Adrenal gland (tissue), 9 donors: ENCODE measurements at regions not wholly inside any gene's neighbourhood (a gene's known extent, or its start where the extent isn't known, plus 50 kb on each side); places are given as distances from the start of the nearest gene placed in this dataset.

Experiments
- DNase-seq, 7 donors: peaks; one replicate each; pipeline ENCODE4 v3.0.0-alpha.2; 2019 to 2020
- H3K27ac ChIP-seq, 5 donors: fragments of 200-600 bp; sonication (generic) in 4 of 5; 1 replicate in 3 of 5; 2 replicates in 2 of 5; pipeline versions ENCODE4 v1.5.1 to v1.8.0; 2016 to 2020; ENCODE audit warnings: mild to moderate bottlenecking in 1 of 5
- H3K27me3 ChIP-seq: fragments of 200-600 bp; 2 replicates; pipeline ENCODE4 v1.8.0; 2021
- H3K36me3 ChIP-seq, 2 donors: fragments of 200-600 bp; replicated peaks in 1 of 2; 1 replicate in 1 of 2; 2 replicates in 1 of 2; pipeline versions ENCODE4 v1.5.1 to v1.8.0; 2018 to 2022
- H3K4me1 ChIP-seq, 2 donors: fragments of 200-600 bp; replicated peaks in 1 of 2; 1 replicate in 1 of 2; 2 replicates in 1 of 2; pipeline versions ENCODE4 v1.5.1 to v1.8.0; 2018 to 2021
- H3K4me3 ChIP-seq, 4 donors: fragments of 200-600 bp; sonication (generic) in 3 of 4; one replicate each; pipeline ENCODE4 v1.5.1; 2016 to 2018
- H3K9me3 ChIP-seq, 3 donors: fragments of 200-600 bp; sonication (generic) in 1 of 3; replicated peaks in 1 of 3; 1 replicate in 2 of 3; 2 replicates in 1 of 3; pipeline versions ENCODE4 v1.5.1 to v1.8.0; 2016 to 2021
- CTCF ChIP-seq, 6 experiments: fragments of 450-650 bp in 4 of 6; fragments of 200-600 bp in 2 of 6; sonication (generic) in 1 of 6; IDR thresholded peaks; 1 replicate in 5 of 6; 2 replicates in 1 of 6; pipeline versions ENCODE4 v1.5.1 to v1.8.0; 2016 to 2021; ENCODE audit warnings: antibody characterized with exemption in 6 of 6, mild to moderate bottlenecking in 2 of 6, moderate library complexity in 1 of 6
- POLR2A ChIP-seq, 2 donors: fragments of 450-650 bp; IDR thresholded peaks; one replicate each; pipeline ENCODE4 v1.6.1; 2017; ENCODE audit warnings: antibody characterized with exemption in 2 of 2, mild to moderate bottlenecking in 2 of 2, moderate library complexity in 1 of 2
- WGBS, 4 donors: extraction: QIAGEN DNeasy Blood & Tissue Kit in 2 of 4; methylation state at CpG; one replicate each; pipeline versions ENCODE4 v1.1.5 to v1.1.7; 2013 to 2017; 5-methylcytosine and 5-hydroxymethylcytosine counted together
- intact Hi-C, 2 donors: fragments of 100-400 bp; cut with DNase I; formaldehyde crosslinking; loops; one replicate each; pipeline versions ENCODE4 v1.14.1 to v1.15.0; 2022 to 2023
- donor health status: healthy with polysubstance abuse.
- donor health status: Bipolar disorder and iron deficiency.
- donor health status: DM: yes; HTN: yes; CAD: no.
- donor health status: DM: no; HTN: no; CAD: no.
- donor health status: DM: no; HTN: no; CAD: no.

DNA sequence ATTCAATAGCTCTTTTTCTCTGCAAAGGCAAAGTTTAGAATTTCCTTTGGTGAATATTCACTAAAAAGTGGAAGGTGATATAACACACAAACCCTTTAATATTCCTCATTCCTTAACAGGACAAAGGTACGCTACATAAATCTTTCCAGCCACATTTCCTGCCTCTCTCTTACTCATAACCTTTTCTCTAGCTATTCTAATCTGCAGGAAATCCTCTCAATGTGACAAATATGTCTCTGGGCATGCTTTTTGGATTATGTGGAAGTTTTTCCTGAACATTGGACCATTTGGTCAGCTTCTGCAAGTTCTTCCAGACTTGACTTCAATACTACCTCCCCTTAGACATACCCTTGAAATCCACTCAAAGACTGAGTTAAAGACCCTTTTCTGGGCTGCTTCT, 186.3 kb upstream of the TUSC1 start:
- H3K27me3 ChIP-seq = no peaks in the 10 kb centered on the region
- DNase-seq = no peak
- no peak overlapping the region for H3K27ac ChIP-seq
- H3K36me3 ChIP-seq = no peaks in the 10 kb centered on the region
- no peak for TF ChIP-seq POLR2A (IDR thresholded peaks at IDR 0.05)
- no peak for TF ChIP-seq CTCF (IDR thresholded peaks at IDR 0.05)
- H3K9me3 ChIP-seq = no peaks in the 10 kb centered on the region
- H3K4me1 ChIP-seq = no peaks in the 10 kb centered on the region
- WGBS, 4 donors = 59 to 75% (median 63%) methylated on average over 1 of the region's 1 CpG
- intact Hi-C loops = no loop called here
- H3K4me3 ChIP-seq = no peak overlapping the region

DNA sequence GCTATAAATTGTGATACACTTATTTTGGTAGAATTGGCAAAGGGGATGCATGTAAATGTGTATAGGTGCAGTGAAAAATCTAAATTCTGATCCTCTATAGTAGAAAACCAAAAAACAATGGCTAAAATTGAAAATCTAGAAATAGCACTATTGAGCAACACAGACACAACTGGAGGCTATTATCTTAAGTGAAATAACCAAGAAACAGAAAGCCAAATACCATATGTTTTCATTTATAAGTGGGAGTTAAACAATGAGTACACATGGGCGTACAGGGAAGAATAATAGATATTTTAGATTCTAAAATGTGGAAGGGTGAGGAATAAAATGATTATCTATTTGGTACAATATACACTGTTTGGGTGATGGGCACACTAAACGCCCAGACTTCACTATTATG, 183.2 kb upstream of the TUSC1 start:
- TF ChIP-seq POLR2A (IDR thresholded peaks at IDR 0.05) (no peak), CTCF (IDR thresholded peaks at IDR 0.05) (no peak)
- no peak overlapping the region for H3K27ac ChIP-seq
- H3K27me3 ChIP-seq = no peaks in the 10 kb centered on the region
- no peak overlapping the region for H3K4me3 ChIP-seq
- H3K4me1 ChIP-seq = no peaks in the 10 kb centered on the region
- DNase-seq = no peak
- 64 to 69% (median 65%) methylated on average over 2 of the region's 2 CpGs for WGBS, 4 donors
- no peaks in the 10 kb centered on the region for H3K9me3 ChIP-seq
- intact Hi-C loops = no loop called here
- no peaks in the 10 kb centered on the region for H3K36me3 ChIP-seq

GRCh38 chr9:25857147-25857546, 178.9 kb upstream of the TUSC1 start:
- Histone ChIP-seq H3K9me3 (no peaks in the 10 kb centered on the region), H3K27ac (no peak overlapping the region), H3K4me1 (no peaks in the 10 kb centered on the region), H3K27me3 (no peaks in the 10 kb centered on the region), H3K36me3 (no peaks in the 10 kb centered on the region), H3K4me3 (no peak overlapping the region)
- intact Hi-C loops = no loop called here
- DNase-seq = no peak
- WGBS, 4 donors = 29 to 59% (median 45%) methylated on average over 1 of the region's 1 CpG
- TF ChIP-seq POLR2A (IDR thresholded peaks at IDR 0.05) (no peak), CTCF (IDR thresholded peaks at IDR 0.05) (no peak)

- DNase-seq = no peak
- H3K36me3 ChIP-seq = no peaks in the 10 kb centered on the region
- no peaks in the 10 kb centered on the region for H3K27me3 ChIP-seq
- TF ChIP-seq POLR2A (IDR thresholded peaks at IDR 0.05) = no peak
- TF ChIP-seq CTCF (IDR thresholded peaks at IDR 0.05) = no peak
- 51 to 67% (median 63%) methylated on average over 2 of the region's 2 CpGs for WGBS, 4 donors
- intact Hi-C loops = no loop called here
- no peaks in the 10 kb centered on the region for H3K9me3 ChIP-seq
- H3K4me3 ChIP-seq = no peak overlapping the region
- H3K4me1 ChIP-seq = no peaks in the 10 kb centered on the region
- H3K27ac ChIP-seq = no peak overlapping the region
Measured at GRCh38 chr9:25850803-25851202, 172.6 kb upstream of the TUSC1 start.
